NT2/D1 (cell line): ENCODE measurements at regions not wholly inside any gene's neighbourhood (a gene's known extent, or its start where the extent isn't known, plus 50 kb on each side); places are given as distances from the start of the nearest gene placed in this dataset.

ENCODE experiments used
- SUZ12 ChIP-seq: IDR thresholded peaks from 2 replicates; pipeline ENCODE4 v1.6.1; 2011; ENCODE audit not compliant: insufficient read length, insufficient read depth; ENCODE audit errors: extremely low read depth
- YY1 ChIP-seq: IDR thresholded peaks from 2 replicates; pipeline ENCODE4 v1.6.1; 2011; ENCODE audit not compliant: insufficient read length, insufficient read depth
- ZNF274 ChIP-seq: IDR thresholded peaks from 2 replicates; pipeline ENCODE4 v1.6.1; 2011; ENCODE audit warnings: mild to moderate bottlenecking, low read depth, low read length

GRCh38 chr2:19255481-19255880 is 102.9 kb downstream of the OSR1 start:
- TF ChIP-seq ZNF274 (no peak), SUZ12 (no peak), YY1 (no peak)
